ENCODE measurements at regions not wholly inside any gene's neighbourhood (a gene's known extent, or its start where the extent isn't known, plus 50 kb on each side); places are given as distances from the start of the nearest gene placed in this dataset.

DNA sequence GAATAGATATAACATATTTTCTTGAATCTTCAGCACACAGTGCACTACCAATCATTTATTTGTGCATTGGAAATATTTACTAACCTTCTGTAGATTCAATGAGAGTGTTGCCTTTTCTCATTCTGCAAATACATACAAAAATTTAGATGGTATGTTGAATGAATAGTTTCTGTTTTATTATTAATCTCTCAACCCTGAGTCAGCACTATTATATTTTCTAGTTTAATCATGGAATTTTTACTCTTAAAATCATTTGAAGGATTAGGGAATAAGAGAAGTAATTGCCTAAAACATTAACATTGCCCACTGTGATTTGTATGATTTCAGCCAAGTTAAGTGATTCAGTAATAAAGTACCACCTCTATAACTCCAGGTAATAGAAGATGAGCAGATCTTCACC is 370.2 kb upstream of the CDH7 start:
- no peak for DNase-seq (ENCODE audit: low read depth, low spot score)
- FAIRE-seq: no peak
- no peaks in the 10 kb centered on the region for H3K36me3 ChIP-seq (ENCODE audit: control insufficient read depth in 2 of 2, extremely low read depth in 1 of 2, insufficient read depth in 2 of 2, low read length in 2 of 2)

DNA sequence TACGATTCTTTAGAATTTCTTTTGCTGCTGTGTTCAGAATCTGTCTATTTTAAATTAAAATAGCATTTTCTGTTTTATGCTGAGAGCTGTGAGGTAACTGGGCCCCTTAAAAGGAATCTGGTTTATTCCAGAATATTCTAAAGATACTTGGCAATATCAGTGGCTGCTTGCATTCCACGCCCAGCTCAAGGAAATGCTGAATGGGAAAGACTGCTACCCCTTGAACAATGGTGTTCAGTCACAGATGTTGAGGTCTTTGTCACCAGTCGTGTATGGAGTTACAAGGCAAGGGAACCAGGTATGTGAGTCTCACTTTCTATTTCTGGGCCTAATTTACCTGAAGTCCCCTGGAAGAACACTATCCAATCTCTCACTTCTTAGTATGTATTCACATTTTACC is 377.9 kb upstream of the CDH7 start:
- no peaks in the 10 kb centered on the region for H3K9me1 ChIP-seq (ENCODE audit: control insufficient read depth, extremely low read depth, insufficient read depth, low read length)
- H3K36me3 ChIP-seq (ENCODE audit: control insufficient read depth in 2 of 2, extremely low read depth in 1 of 2, insufficient read depth in 2 of 2, low read length in 2 of 2): no peaks in the 10 kb centered on the region
- H3K9me3 ChIP-seq (ENCODE audit: control insufficient read depth, low read depth, low read length): no peaks in the 10 kb centered on the region
- no peaks in the 10 kb centered on the region for H3K79me2 ChIP-seq (ENCODE audit: control insufficient read depth, insufficient read depth, low read length)
- H2AFZ ChIP-seq (ENCODE audit: control insufficient read depth, low read length): no peak overlapping the region
- no peak overlapping the region for H3K4me3 ChIP-seq (ENCODE audit: control insufficient read depth in 2 of 3, extremely low read depth in 1 of 3, insufficient read depth in 2 of 3, low read depth in 1 of 3, low read length in 3 of 3)
- dilution Hi-C loops (cut with MboI; ENCODE audit: extremely low pct_ligation_motif_present, low sequenced_read_pairs): no loop called here
- no peaks in the 10 kb centered on the region for H3K4me1 ChIP-seq (ENCODE audit: control insufficient read depth, extremely low read depth, insufficient read depth, low read length)
- no peak overlapping the region for H3K4me2 ChIP-seq (ENCODE audit: control insufficient read depth, extremely low read depth, insufficient read depth, low read depth, low read length)
- no peak for TF ChIP-seq EZH2 (IDR thresholded peaks at IDR 0.05; ENCODE audit: low read length)
- TF ChIP-seq, protein P1, sequence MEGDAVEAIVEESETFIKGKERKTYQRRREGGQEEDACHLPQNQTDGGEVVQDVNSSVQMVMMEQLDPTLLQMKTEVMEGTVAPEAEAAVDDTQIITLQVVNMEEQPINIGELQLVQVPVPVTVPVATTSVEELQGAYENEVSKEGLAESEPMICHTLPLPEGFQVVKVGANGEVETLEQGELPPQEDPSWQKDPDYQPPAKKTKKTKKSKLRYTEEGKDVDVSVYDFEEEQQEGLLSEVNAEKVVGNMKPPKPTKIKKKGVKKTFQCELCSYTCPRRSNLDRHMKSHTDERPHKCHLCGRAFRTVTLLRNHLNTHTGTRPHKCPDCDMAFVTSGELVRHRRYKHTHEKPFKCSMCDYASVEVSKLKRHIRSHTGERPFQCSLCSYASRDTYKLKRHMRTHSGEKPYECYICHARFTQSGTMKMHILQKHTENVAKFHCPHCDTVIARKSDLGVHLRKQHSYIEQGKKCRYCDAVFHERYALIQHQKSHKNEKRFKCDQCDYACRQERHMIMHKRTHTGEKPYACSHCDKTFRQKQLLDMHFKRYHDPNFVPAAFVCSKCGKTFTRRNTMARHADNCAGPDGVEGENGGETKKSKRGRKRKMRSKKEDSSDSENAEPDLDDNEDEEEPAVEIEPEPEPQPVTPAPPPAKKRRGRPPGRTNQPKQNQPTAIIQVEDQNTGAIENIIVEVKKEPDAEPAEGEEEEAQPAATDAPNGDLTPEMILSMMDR (optimal IDR thresholded peaks at IDR 0.05 in 1 of 3, IDR thresholded peaks at IDR 0.05 in 1 of 3, conservative IDR thresholded peaks at IDR 0.05 in 1 of 3; ENCODE audit: extremely low read depth in 1 of 3, insufficient read depth in 2 of 3, low read length in 3 of 3): no peak
- no peak for FAIRE-seq
- H3K27me3 ChIP-seq (ENCODE audit: control insufficient read depth, extremely low read depth, insufficient read depth, low read length): no peaks in the 10 kb centered on the region
- no peak overlapping the region for H3K27ac ChIP-seq (ENCODE audit: control insufficient read depth, insufficient read depth, low read length)
- no peak for DNase-seq (ENCODE audit: low read depth, low spot score)
- no peak overlapping the region for H3K9ac ChIP-seq (ENCODE audit: control insufficient read depth, extremely low read depth, insufficient read depth, low read length)
- no peaks in the 10 kb centered on the region for H4K20me1 ChIP-seq (ENCODE audit: control insufficient read depth, extremely low read depth, insufficient read depth, low read length)

More for the DNA sequence above, 370.2 kb upstream of the CDH7 start:
- no peak overlapping the region for H3K27ac ChIP-seq (ENCODE audit: control insufficient read depth, insufficient read depth, low read length)
- no peak overlapping the region for H3K4me3 ChIP-seq (ENCODE audit: control insufficient read depth in 2 of 3, extremely low read depth in 1 of 3, insufficient read depth in 2 of 3, low read depth in 1 of 3, low read length in 3 of 3)
- dilution Hi-C loops (cut with MboI; ENCODE audit: extremely low pct_ligation_motif_present, low sequenced_read_pairs): no loop called here
- H3K4me1 ChIP-seq (ENCODE audit: control insufficient read depth, extremely low read depth, insufficient read depth, low read length): no peaks in the 10 kb centered on the region
- H3K9ac ChIP-seq (ENCODE audit: control insufficient read depth, extremely low read depth, insufficient read depth, low read length): no peak overlapping the region
- no peaks in the 10 kb centered on the region for H3K27me3 ChIP-seq (ENCODE audit: control insufficient read depth, extremely low read depth, insufficient read depth, low read length)
- H4K20me1 ChIP-seq (ENCODE audit: control insufficient read depth, extremely low read depth, insufficient read depth, low read length): no peaks in the 10 kb centered on the region
- H3K79me2 ChIP-seq (ENCODE audit: control insufficient read depth, insufficient read depth, low read length): no peaks in the 10 kb centered on the region
- peaks cover 2% of the 10 kb centered on the region for H3K9me3 ChIP-seq (ENCODE audit: control insufficient read depth, low read depth, low read length)
- H3K4me2 ChIP-seq (ENCODE audit: control insufficient read depth, extremely low read depth, insufficient read depth, low read depth, low read length): no peak overlapping the region
- TF ChIP-seq, protein P1 (optimal IDR thresholded peaks at IDR 0.05 in 1 of 3, IDR thresholded peaks at IDR 0.05 in 1 of 3, conservative IDR thresholded peaks at IDR 0.05 in 1 of 3; ENCODE audit: extremely low read depth in 1 of 3, insufficient read depth in 2 of 3, low read length in 3 of 3): no peak
- TF ChIP-seq EZH2 (IDR thresholded peaks at IDR 0.05; ENCODE audit: low read length): no peak
- no peaks in the 10 kb centered on the region for H3K9me1 ChIP-seq (ENCODE audit: control insufficient read depth, extremely low read depth, insufficient read depth, low read length)
- no peak overlapping the region for H2AFZ ChIP-seq (ENCODE audit: control insufficient read depth, low read length)

Data from keratinocyte (primary cell).